Loucy (cell line): ENCODE measurements at regions not wholly inside any gene's neighbourhood (a gene's known extent, or its start where the extent isn't known, plus 50 kb on each side); places are given as distances from the start of the nearest gene placed in this dataset.

Experiments used
- H2AFZ ChIP-seq: fragments of 200-600 bp; sonication (generic); 2 replicates; pipeline ENCODE4 v1.6.0; 2016; ENCODE audit warnings: antibody characterized with exemption, mild to moderate bottlenecking, low read length, moderate library complexity
- H3F3A ChIP-seq: fragments of 200-600 bp; 2 replicates; pipeline ENCODE4 v1.6.0; 2016; ENCODE audit warnings: antibody characterized with exemption, low read depth, mild to moderate bottlenecking
- H3K27me3 ChIP-seq: fragments of 200-600 bp; sonication (generic); 2 replicates; pipeline ENCODE4 v1.6.1; 2014; ENCODE audit warnings: low read length, mild to moderate bottlenecking; ENCODE audit not compliant: insufficient read depth, poor library complexity, severe bottlenecking
- H3K36me3 ChIP-seq: fragments of 200-600 bp; sonication (generic); 2 replicates; pipeline ENCODE4 v1.6.1; 2016; ENCODE audit warnings: low read length; ENCODE audit not compliant: insufficient read depth
- H3K4me1 ChIP-seq: fragments of 200-600 bp; sonication (generic); 2 replicates; pipeline ENCODE4 v1.5.1; 2014; ENCODE audit warnings: low read length, mild to moderate bottlenecking; ENCODE audit not compliant: insufficient read depth, poor library complexity, severe bottlenecking
- H3K4me2 ChIP-seq: fragments of 200-600 bp; sonication (generic); 2 replicates; pipeline ENCODE4 v1.6.0; 2014; ENCODE audit warnings: antibody characterized with exemption, low read length, low read depth, mild to moderate bottlenecking; ENCODE audit not compliant: poor library complexity, severe bottlenecking
- H3K4me3 ChIP-seq: fragments of 200-600 bp; sonication (generic); 2 replicates; pipeline ENCODE4 v1.5.1; 2014; ENCODE audit warnings: low read length, mild to moderate bottlenecking, mixed read lengths; ENCODE audit not compliant: poor library complexity, severe bottlenecking
- H3K79me2 ChIP-seq: fragments of 200-600 bp; sonication (generic); 2 replicates; pipeline ENCODE4 v1.6.1; 2014; ENCODE audit warnings: low read length; ENCODE audit not compliant: insufficient read depth
- H3K9ac ChIP-seq: fragments of 200-600 bp; sonication (generic); 2 replicates; pipeline ENCODE4 v1.6.0; 2014; ENCODE audit warnings: mild to moderate bottlenecking, low read depth, low read length, moderate library complexity; ENCODE audit not compliant: poor library complexity, severe bottlenecking
- H3K9me2 ChIP-seq: fragments of 200-600 bp; sonication (generic); replicated peaks from 2 replicates; pipeline ENCODE4 v1.6.1; 2016; ENCODE audit warnings: low read depth, low read length, mixed read lengths
- H3K9me3 ChIP-seq: fragments of 200-600 bp; sonication (generic); 2 replicates; pipeline ENCODE4 v1.6.1; 2014; ENCODE audit warnings: mild to moderate bottlenecking, antibody characterized with exemption, low read length, low read depth; ENCODE audit not compliant: insufficient read depth
- H4K20me1 ChIP-seq: fragments of 200-600 bp; sonication (generic); 2 replicates; pipeline ENCODE4 v1.6.0; 2014; ENCODE audit warnings: antibody characterized with exemption, low read length, mild to moderate bottlenecking; ENCODE audit not compliant: insufficient read depth, poor library complexity, severe bottlenecking
- CTCF ChIP-seq: fragments of 200-600 bp; sonication (generic); conservative IDR thresholded peaks from 2 replicates; pipeline ENCODE4 v1.5.1; 2014; ENCODE audit warnings: mild to moderate bottlenecking, antibody characterized with exemption, low read length
- EZH2phosphoT487 ChIP-seq: fragments of 200-600 bp; IDR thresholded peaks from 2 replicates; pipeline ENCODE4 v1.6.1; 2018; ENCODE audit warnings: antibody characterized with exemption, mild to moderate bottlenecking, moderate library complexity, borderline replicate concordance

GRCh38 chr1:162916407-162916806 is 55.4 kb upstream of the CCDC190 start:
- Histone ChIP-seq H3K4me2 (no peak overlapping the region), H4K20me1 (no peaks in the 10 kb centered on the region), H2AFZ (no peak overlapping the region), H3K4me1 (no peaks in the 10 kb centered on the region), H3K9me3 (no peaks in the 10 kb centered on the region; the same call in 1 of the 2 replicates), H3F3A (no peaks in the 10 kb centered on the region), H3K27me3 (peaks cover 8% of the 10 kb centered on the region), H3K4me3 (no peak overlapping the region), H3K9ac (no peak overlapping the region), H3K36me3 (no peaks in the 10 kb centered on the region), H3K9me2 (no peaks in the 10 kb centered on the region), H3K79me2 (no peaks in the 10 kb centered on the region)
- TF ChIP-seq EZH2phosphoT487 (no peak), CTCF (no peak)

GRCh38 chr1:162914601-162915000 is 53.6 kb upstream of the CCDC190 start:
- Histone ChIP-seq H3K79me2 (no peaks in the 10 kb centered on the region), H3K9me3 (no peaks in the 10 kb centered on the region; the same call in 1 of the 2 replicates), H4K20me1 (no peaks in the 10 kb centered on the region), H3K4me2 (no peak overlapping the region), H2AFZ (no peak overlapping the region), H3K9ac (no peak overlapping the region), H3K9me2 (no peaks in the 10 kb centered on the region), H3K36me3 (no peaks in the 10 kb centered on the region), H3K4me1 (no peaks in the 10 kb centered on the region), H3F3A (no peaks in the 10 kb centered on the region), H3K4me3 (no peak overlapping the region), H3K27me3 (peaks cover 8% of the 10 kb centered on the region)
- TF ChIP-seq EZH2phosphoT487: no peak
- TF ChIP-seq CTCF: no peak

GRCh38 chr1:162913345-162913744 is 52.4 kb upstream of the CCDC190 start:
- TF ChIP-seq CTCF (no peak), EZH2phosphoT487 (no peak)
- Histone ChIP-seq H3K4me3 (no peak overlapping the region), H2AFZ (no peak overlapping the region), H3K9ac (no peak overlapping the region), H3K4me2 (no peak overlapping the region), H3K36me3 (no peaks in the 10 kb centered on the region), H4K20me1 (no peaks in the 10 kb centered on the region), H3K9me2 (no peaks in the 10 kb centered on the region), H3F3A (no peaks in the 10 kb centered on the region), H3K9me3 (no peaks in the 10 kb centered on the region; the same call in 1 of the 2 replicates), H3K4me1 (no peaks in the 10 kb centered on the region), H3K27me3 (peaks cover 8% of the 10 kb centered on the region), H3K79me2 (no peaks in the 10 kb centered on the region)
